ENCODE measurements at regions not wholly inside any gene's neighbourhood (a gene's known extent, or its start where the extent isn't known, plus 50 kb on each side); places are given as distances from the start of the nearest gene placed in this dataset.

GRCh38 chr5:93273176-93273575 lies 307.8 kb downstream of the NR2F1-AS1 start:
- DNase-seq = no peak

DNA sequence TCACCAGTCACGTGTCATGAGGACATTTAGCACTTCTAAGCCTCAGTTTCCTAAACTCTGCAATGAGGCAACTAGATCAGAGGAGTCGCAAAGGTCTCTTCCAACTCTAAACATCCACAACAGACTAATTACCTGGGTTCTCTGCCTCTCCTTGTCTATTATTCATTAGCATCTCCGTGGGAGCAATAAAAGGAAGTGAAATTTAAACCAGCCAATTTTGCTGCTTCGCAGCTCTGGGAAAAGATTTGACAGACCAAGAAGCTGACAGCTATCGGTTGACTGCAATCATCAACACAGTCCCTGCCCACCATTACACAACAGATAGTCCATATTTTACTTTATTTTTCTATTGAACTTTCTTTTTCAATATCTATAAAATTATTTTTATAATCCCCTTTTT lies 308.9 kb downstream of the NR2F1-AS1 start:
- no peak for DNase-seq

DNA sequence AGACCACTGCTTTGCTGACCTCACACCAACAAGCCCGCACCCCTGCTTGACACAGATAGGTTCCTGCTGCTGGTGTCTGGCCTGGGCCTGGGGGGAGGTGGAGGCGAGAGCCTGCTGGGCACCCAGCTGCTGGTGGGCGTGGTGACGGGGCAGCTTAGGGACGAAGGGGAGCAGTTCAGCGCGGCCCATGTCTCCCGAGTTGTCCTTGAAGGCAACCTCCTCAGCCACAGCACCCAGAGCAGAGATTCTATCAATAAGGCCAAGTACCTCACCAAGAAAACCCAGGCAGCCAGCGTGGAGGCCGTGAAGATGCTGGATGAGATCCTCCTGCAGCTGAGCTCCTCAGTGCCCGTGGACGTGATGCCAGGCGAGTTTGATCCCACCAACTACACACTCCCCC lies 313.3 kb downstream of the NR2F1-AS1 start:
- DNase-seq = no peak

GRCh38 chr5:93267276-93267675 lies 313.7 kb downstream of the NR2F1-AS1 start:
- no peak for DNase-seq

DNA sequence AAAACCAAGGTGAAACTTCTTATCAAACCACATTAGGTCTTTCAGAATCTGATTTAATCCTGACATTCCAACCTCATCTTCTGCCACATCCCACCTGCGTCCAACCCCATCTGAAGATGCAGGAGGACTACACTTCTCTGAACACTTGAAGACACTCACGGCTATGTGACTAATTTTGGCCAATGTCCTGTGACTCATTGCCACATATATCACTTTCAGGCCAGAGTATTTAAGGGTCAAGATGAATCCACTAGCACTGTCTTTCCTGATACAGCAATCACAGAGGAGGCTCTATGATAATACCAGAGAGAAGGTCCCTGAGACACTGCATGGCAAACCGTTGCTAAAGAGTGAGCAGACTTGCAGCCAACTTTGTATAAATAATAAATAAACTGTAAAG lies 323.4 kb downstream of the NR2F1-AS1 start:
- DNase-seq = no peak

- DNase-seq = no peak
Observed at GRCh38 chr5:93255796-93256195, 325.2 kb downstream of the NR2F1-AS1 start.

GRCh38 chr5:93252165-93252564 lies 328.9 kb downstream of the NR2F1-AS1 start:
- no peak for DNase-seq

- no peak for DNase-seq
Observed at GRCh38 chr5:93251347-93251746, 329.7 kb downstream of the NR2F1-AS1 start.

- DNase-seq = no peak
Observed at GRCh38 chr5:93250424-93250823, 330.6 kb downstream of the NR2F1-AS1 start.

DNA sequence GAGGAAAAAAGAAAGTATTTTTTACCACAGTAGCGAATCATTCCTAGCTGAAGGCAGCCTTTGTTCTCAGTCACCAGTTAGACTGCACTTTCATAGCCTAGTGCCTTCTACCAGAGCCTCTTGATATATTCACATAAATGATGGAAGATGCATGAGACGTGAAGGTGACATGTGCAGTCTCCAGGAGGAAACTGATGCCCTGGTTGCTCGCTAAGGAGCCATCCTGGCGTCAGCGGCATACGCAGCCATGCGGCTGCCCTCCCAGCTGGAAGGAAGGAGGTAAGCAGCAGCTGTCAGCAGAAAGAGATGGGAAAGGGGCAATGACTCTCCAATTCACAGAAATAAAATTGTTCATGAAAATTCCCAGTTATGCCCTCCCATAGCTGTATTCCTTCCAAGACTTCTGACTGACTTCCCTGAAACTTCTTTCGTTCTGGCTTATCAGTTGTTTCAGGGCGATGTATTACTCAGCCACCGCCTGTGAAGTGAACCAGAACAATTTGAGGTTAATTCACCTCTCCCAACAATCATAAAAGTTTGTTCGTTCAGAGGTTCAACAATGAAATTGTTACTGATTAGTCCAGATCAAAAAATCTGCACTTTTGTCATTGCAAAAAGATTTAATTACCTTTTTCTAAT lies 331.2 kb downstream of the NR2F1-AS1 start:
- no peak for DNase-seq

DNA sequence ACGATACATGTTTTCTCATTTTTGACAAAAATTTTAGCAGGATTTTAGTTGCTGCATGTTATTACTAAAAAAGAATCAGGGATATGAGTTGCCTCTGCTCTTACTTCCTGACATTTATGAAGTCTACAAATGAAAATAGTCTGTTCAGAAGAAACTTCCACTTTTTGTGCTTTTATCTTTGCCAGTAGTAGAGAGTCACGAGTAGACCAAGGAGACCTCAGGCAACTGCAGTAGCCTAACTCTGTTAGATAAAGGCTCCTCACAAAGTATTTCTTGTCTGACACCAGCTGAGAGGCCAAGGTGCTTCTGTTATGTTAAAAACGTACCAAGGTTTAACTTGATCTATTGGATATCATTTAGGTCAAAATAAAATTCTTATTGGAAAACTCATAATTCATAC lies 333.9 kb downstream of the NR2F1-AS1 start:
- no peak for DNase-seq

DNA sequence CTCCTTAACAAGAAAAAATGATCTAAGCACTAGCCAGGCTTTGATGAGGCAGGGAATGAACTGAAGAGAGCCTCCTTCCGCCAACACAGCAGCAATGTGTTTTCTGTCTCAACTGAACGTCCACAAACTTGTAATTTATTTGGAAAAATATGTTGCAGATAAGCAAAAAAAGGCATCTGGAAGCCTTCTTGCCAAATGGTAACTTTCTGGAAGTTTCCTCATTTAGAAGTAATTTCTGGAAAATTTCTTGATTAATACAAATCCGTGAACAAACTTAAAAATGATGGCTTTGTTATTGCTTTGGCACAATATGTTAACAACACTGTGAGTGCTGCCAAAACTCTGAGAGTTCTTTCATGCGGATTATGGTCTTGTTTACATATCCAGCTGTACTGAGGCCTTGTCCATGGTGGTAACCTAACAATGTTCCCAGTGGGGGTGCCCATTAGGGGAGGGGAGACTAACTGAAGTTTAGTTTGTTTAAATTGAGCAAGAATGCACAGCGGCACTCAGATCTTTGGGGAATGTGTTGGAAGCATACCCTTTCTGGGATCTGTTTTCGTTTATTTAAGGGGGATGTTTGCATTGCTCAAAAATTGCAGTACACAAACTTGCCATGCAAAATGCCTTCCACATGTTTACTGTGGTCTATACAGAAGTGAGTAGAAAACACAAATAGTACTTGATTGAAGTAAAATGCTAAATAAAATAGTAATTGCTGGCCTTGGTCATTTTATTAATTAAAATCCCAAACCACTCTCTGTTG lies 334.7 kb downstream of the NR2F1-AS1 start:
- DNase-seq = no peak

DNA sequence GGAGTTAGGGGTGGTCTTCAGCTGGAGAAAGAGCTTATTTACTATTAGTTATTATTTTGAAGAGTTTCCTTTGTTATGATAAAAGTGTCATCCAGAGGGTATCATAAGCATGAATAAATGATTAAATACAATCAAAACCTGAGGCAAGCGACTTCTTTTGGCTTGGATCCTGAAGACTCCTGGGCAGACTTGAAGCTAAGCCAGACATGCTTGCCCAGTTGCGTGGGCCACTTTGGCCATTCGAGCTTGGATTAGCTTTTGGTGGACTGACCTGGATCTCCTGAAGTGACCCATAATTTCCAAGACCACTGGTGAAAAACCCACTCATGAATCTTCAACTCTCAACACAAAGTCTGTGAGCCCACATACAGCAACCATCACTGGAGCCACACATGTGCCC lies 335.8 kb downstream of the NR2F1-AS1 start:
- DNase-seq = no peak

DNA sequence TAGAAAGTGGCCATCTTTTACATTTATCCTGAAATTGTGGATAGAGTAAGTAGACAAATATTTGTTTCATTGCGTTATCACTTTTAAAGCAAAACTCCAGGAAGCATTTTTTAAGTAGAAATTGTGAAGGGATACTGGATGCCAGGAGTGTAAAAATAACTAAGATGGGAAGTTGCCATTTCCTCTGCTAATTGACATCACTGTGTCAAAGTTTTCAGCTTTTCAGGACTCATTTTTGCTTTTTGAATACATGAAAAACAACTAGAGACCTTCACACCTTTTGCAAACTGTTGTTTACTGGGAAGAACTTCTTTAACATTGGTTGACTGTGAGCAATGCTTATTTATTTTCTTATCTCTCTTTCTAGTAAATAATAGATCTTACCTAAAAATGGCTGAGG lies 337.5 kb downstream of the NR2F1-AS1 start:
- no peak for DNase-seq

DNA sequence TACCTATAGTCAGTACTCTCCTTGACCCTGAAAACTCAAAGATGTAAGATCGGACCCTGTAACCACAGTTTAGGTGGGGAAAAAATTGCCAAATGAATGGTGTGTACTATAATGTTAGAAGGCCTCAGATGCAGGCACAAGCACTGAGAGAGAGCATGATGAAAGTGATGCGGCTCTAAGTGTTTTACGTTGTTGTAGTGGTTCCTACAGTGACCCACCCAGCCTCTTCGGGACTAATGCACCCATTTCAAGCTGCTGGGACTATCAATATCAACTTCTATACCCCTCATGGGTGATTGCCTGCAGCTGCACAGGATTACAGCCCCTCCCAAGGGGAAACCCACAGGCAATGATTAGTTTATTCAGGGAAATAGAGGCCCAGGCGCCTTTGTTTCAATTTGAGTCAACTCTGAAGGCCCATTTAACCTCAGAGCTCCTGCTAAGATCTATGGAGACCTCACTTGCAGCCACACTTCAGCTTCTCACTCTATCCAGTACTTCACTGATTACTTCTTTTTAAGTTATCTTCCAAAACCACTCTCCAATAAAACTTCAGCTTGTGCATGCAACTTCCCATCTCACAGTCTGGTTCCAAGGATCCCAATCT lies 340.7 kb downstream of the NR2F1-AS1 start:
- DNase-seq = no peak

- no peak for DNase-seq
Observed at GRCh38 chr5:93236807-93237421, 344.1 kb downstream of the NR2F1-AS1 start.

- DNase-seq = no peak
Observed at GRCh38 chr5:93235761-93236160, 345.3 kb downstream of the NR2F1-AS1 start.

DNA sequence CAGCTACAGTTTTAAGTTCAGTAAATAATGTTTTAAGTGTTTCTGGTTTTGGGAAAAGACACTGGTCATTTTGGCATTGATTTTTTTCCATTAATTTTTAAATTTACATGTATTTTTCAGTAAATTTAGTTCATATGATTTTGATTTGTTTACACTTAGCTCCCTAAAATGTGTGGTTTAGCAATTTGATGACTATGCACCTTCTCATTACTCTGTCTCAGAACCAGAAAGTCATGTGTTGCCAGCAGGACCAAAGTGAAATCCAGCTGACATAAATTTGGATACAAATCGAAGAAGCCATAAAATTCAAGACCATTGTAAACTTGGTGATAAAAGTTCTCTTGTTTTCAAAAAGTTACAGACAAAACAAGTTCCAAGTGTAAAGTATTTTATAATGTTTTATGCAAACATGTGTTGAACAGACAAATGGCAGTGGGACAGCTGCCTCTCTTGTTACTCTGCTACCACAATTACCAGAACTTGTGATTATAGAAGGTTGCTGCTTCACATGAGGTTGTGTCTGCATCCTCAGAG lies 354.8 kb downstream of the NR2F1-AS1 start:
- no peak for DNase-seq

DNA sequence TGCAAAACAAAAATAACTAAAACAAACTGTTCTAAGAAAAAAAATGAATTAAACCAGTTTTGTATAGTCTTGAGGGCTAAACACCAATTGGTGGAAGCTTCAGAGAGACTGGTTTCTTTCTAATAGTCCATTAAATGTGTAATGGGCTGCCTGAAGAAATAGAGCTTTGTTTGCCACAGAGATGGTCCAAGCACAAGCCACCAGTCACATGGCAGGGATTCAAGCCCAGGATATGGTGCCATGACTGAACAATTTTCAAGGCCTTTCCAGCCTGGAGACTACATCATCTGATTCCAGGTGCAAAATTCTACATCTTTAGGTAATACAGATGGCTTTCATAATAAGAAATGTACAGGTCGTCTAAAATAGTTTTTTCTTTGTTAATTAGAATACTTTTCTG lies 355.3 kb downstream of the NR2F1-AS1 start:
- no peak for DNase-seq

DNA sequence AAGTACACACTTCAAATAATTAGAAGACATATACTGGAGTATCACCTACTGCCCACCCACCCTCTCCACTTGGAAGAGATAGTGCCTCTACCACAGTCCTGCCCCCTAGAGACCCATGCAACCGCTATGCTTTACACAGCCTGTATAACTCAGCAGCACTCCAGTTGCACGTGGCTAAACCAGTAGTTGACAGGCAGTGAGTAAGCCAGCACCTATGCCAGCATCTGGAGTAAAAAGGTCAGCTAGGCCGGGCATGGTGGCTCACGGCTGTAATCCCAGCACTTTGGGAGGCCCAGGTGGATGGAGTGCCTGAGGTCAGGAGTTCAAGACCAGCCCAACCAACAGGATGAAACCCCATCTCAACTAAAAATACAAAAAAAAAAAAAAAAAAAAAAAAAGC lies 356.4 kb downstream of the NR2F1-AS1 start:
- no peak for DNase-seq

GRCh38 chr5:93221773-93222172 lies 359.2 kb downstream of the NR2F1-AS1 start:
- no peak for DNase-seq

GRCh38 chr5:93220431-93220830 lies 360.6 kb downstream of the NR2F1-AS1 start:
- no peak for DNase-seq

- DNase-seq = no peak
Observed at GRCh38 chr5:93219641-93220145, 361.3 kb downstream of the NR2F1-AS1 start.
